ENCODE measurements at regions not wholly inside any gene's neighbourhood (a gene's known extent, or its start where the extent isn't known, plus 50 kb on each side); places are given as distances from the start of the nearest gene placed in this dataset.

DNA sequence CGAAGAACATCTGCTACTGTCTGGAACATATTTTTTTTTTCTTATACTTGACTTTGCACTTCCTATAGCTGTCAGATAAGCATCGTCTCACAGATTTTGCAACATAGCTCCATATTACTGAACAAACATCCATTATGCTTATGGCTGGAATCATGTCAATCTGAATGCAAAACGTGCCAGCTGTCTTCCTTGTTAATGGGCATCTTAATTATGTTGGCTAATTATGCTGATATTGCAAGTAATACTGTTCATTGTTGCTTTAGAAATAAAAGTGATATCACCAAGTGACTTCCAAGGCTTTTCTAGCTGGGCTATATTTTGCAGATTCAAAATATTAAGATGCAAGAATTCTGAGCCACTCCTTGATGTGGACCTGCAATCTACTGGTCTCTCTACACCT lies 176.8 kb downstream of the ARL4C start:
- Histone ChIP-seq H3K79me1 (ENCODE audit: low read length) (no peaks in the 10 kb centered on the region), H2AK5ac (ENCODE audit: low read length) (no peak overlapping the region), H3K56ac (ENCODE audit: low read length) (no peak overlapping the region), H3K23ac (ENCODE audit: low read length) (no peak overlapping the region), H2BK15ac (replicated peaks; ENCODE audit: low read depth) (no peak overlapping the region), H4K8ac (ENCODE audit: low read depth, low read length) (no peak overlapping the region), H3K4me1 (ENCODE audit: control insufficient read depth, low read depth, low read length) (no peaks in the 10 kb centered on the region), H3K27me3 (ENCODE audit: insufficient read depth, low read length, poor library complexity) (no peaks in the 10 kb centered on the region), H3K4me3 (ENCODE audit: low read length) (no peak overlapping the region), H2BK5ac (ENCODE audit: low read length) (no peak overlapping the region), H3K36me3 (ENCODE audit: control insufficient read depth, insufficient read depth, low read length) (no peaks in the 10 kb centered on the region), H3K4me2 (ENCODE audit: low read length) (no peak overlapping the region), H3K18ac (ENCODE audit: low read length) (no peak overlapping the region), H3K27ac (ENCODE audit: low read depth, low read length) (no peak overlapping the region), H3K4ac (ENCODE audit: low read depth, low read length) (no peak overlapping the region), H3K79me2 (ENCODE audit: control insufficient read depth, insufficient read depth, low read length) (no peaks in the 10 kb centered on the region), H4K5ac (ENCODE audit: low read length) (no peak overlapping the region), H3K9ac (ENCODE audit: low read length) (no peak overlapping the region), H2BK120ac (ENCODE audit: low read depth, low read length) (no peak overlapping the region)
- no CpG with 5 or more reads among the region's 3 CpGs for WGBS (ENCODE audit: extremely low coverage, insufficient coverage, low lambda C conversion rate)
- no peak for DNase-seq

DNA sequence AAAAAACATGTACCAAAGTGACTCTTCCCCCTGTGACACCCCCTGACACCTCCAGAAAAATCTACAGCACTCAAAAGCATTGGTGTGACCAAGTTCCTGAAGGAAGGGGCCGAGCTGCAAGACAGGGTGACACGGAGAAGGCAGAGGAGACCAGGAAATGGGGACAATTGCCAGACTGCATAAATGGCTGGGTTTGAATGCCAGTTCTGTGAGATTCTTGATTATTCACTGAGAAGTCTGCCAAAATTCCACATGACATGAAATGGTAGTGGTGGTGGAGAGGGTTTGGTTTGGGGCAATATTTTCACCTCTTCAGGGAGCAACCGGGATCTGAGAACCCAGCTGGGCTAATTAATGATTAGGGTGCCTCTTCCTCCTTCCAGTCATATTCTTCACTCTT lies 178.5 kb downstream of the ARL4C start:
- DNase-seq: no peak
- Histone ChIP-seq H3K4me2 (ENCODE audit: low read length) (no peak overlapping the region), H3K23ac (ENCODE audit: low read length) (no peak overlapping the region), H4K8ac (ENCODE audit: low read depth, low read length) (no peak overlapping the region), H3K36me3 (ENCODE audit: control insufficient read depth, insufficient read depth, low read length) (no peaks in the 10 kb centered on the region), H3K18ac (ENCODE audit: low read length) (no peak overlapping the region), H2AK5ac (ENCODE audit: low read length) (no peak overlapping the region), H3K56ac (ENCODE audit: low read length) (no peak overlapping the region), H2BK120ac (ENCODE audit: low read depth, low read length) (no peak overlapping the region), H2BK15ac (replicated peaks; ENCODE audit: low read depth) (no peak overlapping the region), H3K79me2 (ENCODE audit: control insufficient read depth, insufficient read depth, low read length) (no peaks in the 10 kb centered on the region), H3K9ac (ENCODE audit: low read length) (no peak overlapping the region), H3K27me3 (ENCODE audit: insufficient read depth, low read length, poor library complexity) (no peaks in the 10 kb centered on the region), H4K5ac (ENCODE audit: low read length) (no peak overlapping the region), H3K4me3 (ENCODE audit: low read length) (no peak overlapping the region), H3K79me1 (ENCODE audit: low read length) (no peaks in the 10 kb centered on the region), H3K27ac (ENCODE audit: low read depth, low read length) (no peak overlapping the region), H3K4me1 (ENCODE audit: control insufficient read depth, low read depth, low read length) (no peaks in the 10 kb centered on the region), H2BK5ac (ENCODE audit: low read length) (no peak overlapping the region), H3K4ac (ENCODE audit: low read depth, low read length) (no peak overlapping the region)
- WGBS (ENCODE audit: extremely low coverage, insufficient coverage, low lambda C conversion rate): no CpG with 5 or more reads among the region's 3 CpGs

DNA sequence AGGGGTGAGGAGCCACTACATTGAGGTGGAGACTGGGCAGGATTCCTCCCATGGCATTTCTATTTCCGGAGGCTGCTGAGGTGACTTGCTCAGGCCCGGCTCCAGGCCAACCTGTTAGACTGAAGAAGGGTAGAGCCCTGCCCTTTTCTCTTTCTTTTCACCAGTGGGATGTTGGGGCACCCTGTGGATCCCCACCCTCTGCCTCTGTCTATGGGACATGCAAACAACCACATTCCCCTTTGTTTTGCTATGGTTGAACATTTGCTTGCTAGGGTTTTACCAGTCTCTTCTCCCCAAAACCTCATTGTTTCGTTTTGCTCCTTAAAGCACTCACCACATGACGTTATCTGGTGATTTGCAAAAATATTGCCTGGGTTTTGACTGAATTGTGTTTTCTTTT lies 183.3 kb downstream of the ARL4C start:
- Histone ChIP-seq H3K56ac (ENCODE audit: low read length) (no peak overlapping the region), H3K79me2 (ENCODE audit: control insufficient read depth, insufficient read depth, low read length) (no peaks in the 10 kb centered on the region), H2AK5ac (ENCODE audit: low read length) (no peak overlapping the region), H3K18ac (ENCODE audit: low read length) (no peak overlapping the region), H3K4me1 (ENCODE audit: control insufficient read depth, low read depth, low read length) (no peaks in the 10 kb centered on the region), H3K4ac (ENCODE audit: low read depth, low read length) (no peak overlapping the region), H4K8ac (ENCODE audit: low read depth, low read length) (no peak overlapping the region), H3K23ac (ENCODE audit: low read length) (no peak overlapping the region), H4K5ac (ENCODE audit: low read length) (no peak overlapping the region), H2BK120ac (ENCODE audit: low read depth, low read length) (no peak overlapping the region), H3K27me3 (ENCODE audit: insufficient read depth, low read length, poor library complexity) (no peaks in the 10 kb centered on the region), H3K36me3 (ENCODE audit: control insufficient read depth, insufficient read depth, low read length) (no peaks in the 10 kb centered on the region), H2BK5ac (ENCODE audit: low read length) (no peak overlapping the region), H2BK15ac (replicated peaks; ENCODE audit: low read depth) (no peak overlapping the region), H3K27ac (ENCODE audit: low read depth, low read length) (no peak overlapping the region), H3K4me3 (ENCODE audit: low read length) (no peak overlapping the region), H3K9ac (ENCODE audit: low read length) (no peak overlapping the region), H3K4me2 (ENCODE audit: low read length) (no peak overlapping the region), H3K79me1 (ENCODE audit: low read length) (no peaks in the 10 kb centered on the region)
- WGBS (ENCODE audit: extremely low coverage, insufficient coverage, low lambda C conversion rate): no CpG with 5 or more reads among the region's 4 CpGs
- no peak for DNase-seq

DNA sequence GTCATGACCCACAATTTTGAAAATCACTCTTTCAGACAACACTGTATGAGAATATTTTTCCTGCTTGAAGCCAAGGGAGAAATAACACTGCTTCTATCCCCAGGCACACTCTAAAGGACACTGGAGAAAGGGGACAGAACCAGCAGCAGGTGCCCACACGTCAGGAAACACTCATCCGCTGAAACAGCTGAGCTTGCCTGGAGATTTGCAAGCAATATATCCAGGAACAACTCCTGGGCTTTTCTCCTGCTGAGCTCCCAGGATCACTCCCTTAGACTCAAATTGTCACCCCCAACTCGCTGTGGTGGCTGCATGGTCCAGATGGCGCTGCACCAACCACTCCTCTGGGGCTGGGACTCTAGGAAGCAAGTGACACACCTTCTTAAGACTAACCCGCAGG lies 186.7 kb downstream of the ARL4C start:
- Histone ChIP-seq H3K4me1 (ENCODE audit: control insufficient read depth, low read depth, low read length) (peaks cover 5% of the 10 kb centered on the region), H3K27me3 (ENCODE audit: insufficient read depth, low read length, poor library complexity) (no peaks in the 10 kb centered on the region), H3K9ac (ENCODE audit: low read length) (no peak overlapping the region), H3K18ac (ENCODE audit: low read length) (no peak overlapping the region), H3K79me1 (ENCODE audit: low read length) (no peaks in the 10 kb centered on the region), H3K4me3 (ENCODE audit: low read length) (no peak overlapping the region), H3K4me2 (ENCODE audit: low read length) (no peak overlapping the region), H3K36me3 (ENCODE audit: control insufficient read depth, insufficient read depth, low read length) (no peaks in the 10 kb centered on the region), H4K5ac (ENCODE audit: low read length) (no peak overlapping the region), H3K4ac (ENCODE audit: low read depth, low read length) (no peak overlapping the region), H2BK5ac (ENCODE audit: low read length) (no peak overlapping the region), H2BK15ac (replicated peaks; ENCODE audit: low read depth) (no peak overlapping the region), H3K56ac (ENCODE audit: low read length) (no peak overlapping the region), H2BK120ac (ENCODE audit: low read depth, low read length) (no peak overlapping the region), H3K27ac (ENCODE audit: low read depth, low read length) (no peak overlapping the region), H3K23ac (ENCODE audit: low read length) (no peak overlapping the region), H3K79me2 (ENCODE audit: control insufficient read depth, insufficient read depth, low read length) (no peaks in the 10 kb centered on the region), H2AK5ac (ENCODE audit: low read length) (no peak overlapping the region), H4K8ac (ENCODE audit: low read depth, low read length) (no peak overlapping the region)
- WGBS (ENCODE audit: extremely low coverage, insufficient coverage, low lambda C conversion rate): no CpG with 5 or more reads among the region's 5 CpGs
- DNase-seq: no peak

DNA sequence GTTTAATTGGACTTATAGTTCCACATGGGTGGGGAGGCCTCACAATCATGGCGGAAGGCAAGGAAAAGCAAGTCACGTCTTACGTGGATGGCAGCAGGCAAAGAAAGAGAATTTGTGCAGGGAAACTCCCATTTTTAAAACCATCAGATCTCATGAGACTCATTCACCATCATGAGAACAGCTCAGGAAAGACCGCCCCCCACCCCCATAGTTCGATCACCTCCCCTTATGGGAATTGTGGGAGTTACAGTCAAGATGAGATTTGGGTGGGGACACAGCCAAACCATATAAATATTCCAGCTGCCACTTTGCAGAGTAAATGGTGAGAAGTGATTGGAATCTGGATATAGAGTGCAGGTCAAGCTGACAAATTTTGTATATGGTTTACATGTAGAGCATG lies 187.4 kb downstream of the ARL4C start:
- Histone ChIP-seq H3K4ac (ENCODE audit: low read depth, low read length) (no peak overlapping the region), H3K4me3 (ENCODE audit: low read length) (no peak overlapping the region), H2BK120ac (ENCODE audit: low read depth, low read length) (no peak overlapping the region), H3K79me2 (ENCODE audit: control insufficient read depth, insufficient read depth, low read length) (no peaks in the 10 kb centered on the region), H3K23ac (ENCODE audit: low read length) (no peak overlapping the region), H2BK5ac (ENCODE audit: low read length) (no peak overlapping the region), H3K56ac (ENCODE audit: low read length) (no peak overlapping the region), H3K27me3 (ENCODE audit: insufficient read depth, low read length, poor library complexity) (no peaks in the 10 kb centered on the region), H3K4me2 (ENCODE audit: low read length) (no peak overlapping the region), H3K27ac (ENCODE audit: low read depth, low read length) (no peak overlapping the region), H4K8ac (ENCODE audit: low read depth, low read length) (no peak overlapping the region), H3K9ac (ENCODE audit: low read length) (no peak overlapping the region), H2BK15ac (replicated peaks; ENCODE audit: low read depth) (no peak overlapping the region), H4K5ac (ENCODE audit: low read length) (no peak overlapping the region), H3K79me1 (ENCODE audit: low read length) (no peaks in the 10 kb centered on the region), H3K18ac (ENCODE audit: low read length) (no peak overlapping the region), H3K4me1 (ENCODE audit: control insufficient read depth, low read depth, low read length) (peaks cover 8% of the 10 kb centered on the region), H2AK5ac (ENCODE audit: low read length) (no peak overlapping the region), H3K36me3 (ENCODE audit: control insufficient read depth, insufficient read depth, low read length) (no peaks in the 10 kb centered on the region)
- no CpG with 5 or more reads among the region's 5 CpGs for WGBS (ENCODE audit: extremely low coverage, insufficient coverage, low lambda C conversion rate)
- DNase-seq: no peak

DNA sequence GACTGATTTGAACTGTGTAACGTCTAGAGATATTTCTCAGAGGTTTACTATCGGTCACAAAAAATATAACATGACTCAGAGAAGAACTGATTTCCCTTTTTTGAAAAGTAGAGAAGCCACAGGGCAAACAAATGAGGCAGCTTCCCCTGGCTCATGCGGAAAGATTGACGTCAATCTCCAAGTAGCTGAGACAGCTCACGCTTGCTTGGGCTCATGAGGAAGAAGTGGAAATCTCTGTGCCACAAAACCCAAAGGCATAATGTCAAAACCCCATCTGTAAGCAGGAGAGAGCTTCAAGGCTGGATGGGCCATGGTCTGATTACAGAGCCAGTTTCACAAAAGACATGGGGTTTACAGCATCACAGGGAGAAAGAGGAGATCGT lies 188.1 kb downstream of the ARL4C start:
- Histone ChIP-seq H2AK5ac (ENCODE audit: low read length) (no peak overlapping the region), H3K79me1 (ENCODE audit: low read length) (no peaks in the 10 kb centered on the region), H2BK5ac (ENCODE audit: low read length) (no peak overlapping the region), H3K36me3 (ENCODE audit: control insufficient read depth, insufficient read depth, low read length) (no peaks in the 10 kb centered on the region), H3K27ac (ENCODE audit: low read depth, low read length) (no peak overlapping the region), H3K23ac (ENCODE audit: low read length) (no peak overlapping the region), H3K79me2 (ENCODE audit: control insufficient read depth, insufficient read depth, low read length) (no peaks in the 10 kb centered on the region), H4K5ac (ENCODE audit: low read length) (no peak overlapping the region), H3K56ac (ENCODE audit: low read length) (no peak overlapping the region), H3K18ac (ENCODE audit: low read length) (no peak overlapping the region), H3K4me1 (ENCODE audit: control insufficient read depth, low read depth, low read length) (peaks cover 8% of the 10 kb centered on the region), H3K4me3 (ENCODE audit: low read length) (no peak overlapping the region), H3K27me3 (ENCODE audit: insufficient read depth, low read length, poor library complexity) (no peaks in the 10 kb centered on the region), H3K4me2 (ENCODE audit: low read length) (no peak overlapping the region), H2BK120ac (ENCODE audit: low read depth, low read length) (no peak overlapping the region), H4K8ac (ENCODE audit: low read depth, low read length) (no peak overlapping the region), H2BK15ac (replicated peaks; ENCODE audit: low read depth) (no peak overlapping the region), H3K9ac (ENCODE audit: low read length) (no peak overlapping the region), H3K4ac (ENCODE audit: low read depth, low read length) (no peak overlapping the region)
- WGBS (ENCODE audit: extremely low coverage, insufficient coverage, low lambda C conversion rate): no CpG with 5 or more reads among the region's 6 CpGs
- no peak for DNase-seq

All from mesendoderm (in vitro differentiated cells).